ENCODE measurements at regions not wholly inside any gene's neighbourhood (a gene's known extent, or its start where the extent isn't known, plus 50 kb on each side); places are given as distances from the start of the nearest gene placed in this dataset.

- TF ChIP-seq CTCF (IDR thresholded peaks at IDR 0.05) (no peak), POLR2A (IDR thresholded peaks at IDR 0.05) (no peak)
Observed at GRCh38 chr3:150082898-150083654, 112.4 kb upstream of the PFN2 start.
